IPS DF 4.7 (cell line): ENCODE measurements at regions not wholly inside any gene's neighbourhood (a gene's known extent, or its start where the extent isn't known, plus 50 kb on each side); places are given as distances from the start of the nearest gene placed in this dataset.

Experiments used
- DNase-seq: peaks from one replicate; pipeline ENCODE4 v3.0.0-alpha.2; 2013; ENCODE audit warnings: low spot score; ENCODE audit errors: extremely low read depth

- DNase-seq = no peak
Measured at GRCh38 chr9:2991292-2991691, 147.4 kb upstream of the PUM3 start.

DNA sequence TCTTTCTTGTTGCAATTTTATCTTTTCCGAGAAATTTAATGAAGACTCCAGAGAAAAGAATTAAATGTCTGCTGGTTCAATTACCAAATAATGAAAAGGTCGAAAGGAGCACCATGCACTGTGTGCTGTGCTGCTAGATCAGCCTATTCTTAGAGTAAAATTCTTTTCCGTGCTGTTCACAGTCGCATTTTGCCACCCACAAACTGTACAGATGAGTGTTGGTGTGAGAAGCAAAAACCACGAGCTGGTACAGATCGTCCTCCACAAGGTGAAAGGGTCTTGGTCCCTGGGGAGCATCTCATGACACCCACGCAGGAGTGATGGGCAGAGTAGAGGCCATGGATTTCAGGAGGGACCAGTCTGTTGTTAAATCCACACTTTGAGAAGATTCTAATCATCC lies 143.8 kb upstream of the PUM3 start:
- no peak for DNase-seq

GRCh38 chr9:2985343-2985742 lies 141.4 kb upstream of the PUM3 start:
- DNase-seq = no peak

- DNase-seq = no peak
Measured at GRCh38 chr9:2984491-2984890, 140.6 kb upstream of the PUM3 start.

DNA sequence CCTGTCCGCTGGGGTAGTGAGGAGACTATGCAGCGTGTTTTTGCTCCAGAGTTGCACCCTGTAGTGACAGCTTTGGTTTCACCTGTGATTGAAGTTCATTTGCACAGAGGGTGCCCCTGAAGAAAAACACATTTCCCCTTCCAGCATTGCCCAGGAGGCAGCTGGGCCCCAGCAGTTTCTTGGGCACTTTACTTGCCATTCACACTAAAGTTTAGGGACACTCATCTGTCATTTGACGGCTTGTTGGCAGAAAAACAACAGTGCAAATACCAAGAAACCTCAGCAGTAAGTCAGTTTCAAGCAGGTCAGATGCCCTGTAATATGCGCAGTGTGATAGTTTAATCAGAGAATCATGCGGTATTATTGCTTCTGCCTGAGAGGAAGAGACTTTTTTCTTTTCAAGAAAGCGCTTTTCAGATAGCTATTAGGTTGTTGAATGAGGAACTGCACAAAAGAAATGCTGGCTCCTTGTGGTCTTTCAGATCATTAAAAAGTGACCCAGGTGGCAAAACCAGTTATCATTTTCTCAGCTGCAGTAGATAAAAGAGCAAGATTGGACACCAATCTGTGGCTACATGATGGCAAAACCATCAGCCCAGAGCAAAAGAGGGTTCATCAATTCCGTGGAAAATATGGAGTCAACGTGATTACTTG lies 136.2 kb upstream of the PUM3 start:
- no peak for DNase-seq

- no peak for DNase-seq
Measured at GRCh38 chr9:2972475-2972874, 128.6 kb upstream of the PUM3 start.

GRCh38 chr9:2970864-2971263 lies 127.0 kb upstream of the PUM3 start:
- DNase-seq = no peak

GRCh38 chr9:2967766-2968165 lies 123.9 kb upstream of the PUM3 start:
- DNase-seq = no peak

GRCh38 chr9:2966565-2967300 lies 122.8 kb upstream of the PUM3 start:
- no peak for DNase-seq

DNA sequence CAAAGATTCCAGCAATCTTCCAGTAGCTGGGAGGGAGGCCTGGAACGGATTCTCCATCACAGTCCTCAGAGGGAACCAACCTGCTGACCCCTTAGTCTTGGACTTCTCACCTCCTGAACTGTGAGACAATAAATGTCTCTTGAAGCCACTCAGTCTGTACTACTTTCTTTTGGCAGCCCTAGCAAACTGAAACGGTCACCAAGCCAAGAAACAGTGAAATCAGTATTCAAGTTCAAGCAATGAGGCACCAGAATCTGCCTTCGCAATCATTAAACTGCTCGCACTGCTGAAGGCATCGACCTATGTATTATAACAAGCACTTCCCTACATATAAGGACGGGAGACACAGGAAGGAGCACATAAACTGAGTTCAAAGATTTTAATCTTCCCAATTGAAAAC lies 120.6 kb upstream of the PUM3 start:
- DNase-seq = no peak

DNA sequence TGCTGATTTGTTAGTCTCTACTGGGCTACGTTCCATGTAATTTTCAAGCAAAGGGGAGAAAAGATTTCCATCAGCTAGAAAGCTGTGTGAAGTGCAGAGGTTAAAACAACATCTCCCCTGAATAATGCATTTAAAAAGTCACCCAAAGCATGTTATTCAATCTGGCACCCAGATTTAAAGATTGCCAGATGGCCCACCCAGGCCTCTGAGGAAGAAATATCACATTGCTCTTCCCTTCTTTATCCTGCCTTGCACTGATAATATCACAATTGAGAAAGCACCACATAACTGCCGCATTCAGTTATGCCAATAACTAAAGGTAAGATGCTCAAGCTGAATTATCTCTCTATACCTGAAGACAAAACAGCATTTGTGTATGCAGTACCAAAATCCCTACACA lies 119.4 kb upstream of the PUM3 start:
- no peak for DNase-seq

GRCh38 chr9:2962471-2963172 lies 118.7 kb upstream of the PUM3 start:
- DNase-seq = no peak

GRCh38 chr9:2958219-2958618 lies 114.3 kb upstream of the PUM3 start:
- DNase-seq = no peak

DNA sequence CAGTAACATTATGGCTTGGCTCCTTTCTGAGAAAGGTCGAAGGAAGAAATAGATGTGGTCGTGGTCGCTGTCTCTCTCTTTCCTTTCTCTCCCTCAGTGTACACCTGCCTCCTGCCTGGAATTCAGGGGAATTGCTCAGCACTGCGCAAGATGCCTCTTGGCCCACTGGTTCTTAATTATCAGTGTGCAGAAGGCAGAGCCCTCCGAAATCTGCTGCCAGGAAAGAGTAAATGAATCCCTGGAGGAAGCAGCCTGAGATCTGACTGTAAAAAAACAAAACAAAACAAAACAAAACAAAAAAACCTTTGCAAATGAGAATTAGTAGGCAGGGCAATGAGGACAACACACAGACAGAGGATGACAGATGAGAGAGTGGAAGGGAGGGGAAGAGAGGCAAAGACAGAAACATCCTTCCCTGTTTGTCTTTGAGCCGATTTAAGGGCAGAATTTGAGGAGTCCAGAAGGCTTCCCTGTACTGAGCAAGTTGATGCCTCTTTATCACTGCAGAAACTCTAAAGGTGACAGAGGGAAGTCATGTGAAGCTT lies 113.8 kb upstream of the PUM3 start:
- DNase-seq = no peak

- no peak for DNase-seq
Measured at GRCh38 chr9:2955575-2955974, 111.7 kb upstream of the PUM3 start.

- no peak for DNase-seq
Measured at GRCh38 chr9:2939368-2939767, 95.5 kb upstream of the PUM3 start.

- no peak for DNase-seq
Measured at GRCh38 chr9:2936221-2936620, 92.3 kb upstream of the PUM3 start.

GRCh38 chr9:2934883-2935282 lies 91.0 kb upstream of the PUM3 start:
- no peak for DNase-seq

DNA sequence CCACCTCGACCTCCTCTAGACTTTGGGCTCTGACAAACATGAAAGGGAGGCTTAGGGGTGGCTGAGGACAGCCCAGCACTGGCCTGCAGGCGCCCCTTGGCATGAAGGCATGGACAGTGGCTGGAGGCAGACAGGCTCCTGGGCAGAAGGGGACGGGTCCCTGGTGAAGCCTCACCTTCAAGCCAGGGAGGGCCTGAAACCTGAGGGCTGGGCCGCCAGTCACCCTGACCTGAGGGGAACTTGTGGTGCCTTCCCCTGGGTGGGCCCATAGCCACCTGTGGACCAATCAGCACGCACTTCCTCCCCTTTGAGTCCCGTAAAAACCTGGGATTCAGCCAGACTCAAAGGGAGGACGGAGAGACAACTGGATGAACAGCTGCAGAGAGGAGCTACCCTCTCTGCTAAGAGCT lies 90.4 kb upstream of the PUM3 start:
- DNase-seq = no peak

DNA sequence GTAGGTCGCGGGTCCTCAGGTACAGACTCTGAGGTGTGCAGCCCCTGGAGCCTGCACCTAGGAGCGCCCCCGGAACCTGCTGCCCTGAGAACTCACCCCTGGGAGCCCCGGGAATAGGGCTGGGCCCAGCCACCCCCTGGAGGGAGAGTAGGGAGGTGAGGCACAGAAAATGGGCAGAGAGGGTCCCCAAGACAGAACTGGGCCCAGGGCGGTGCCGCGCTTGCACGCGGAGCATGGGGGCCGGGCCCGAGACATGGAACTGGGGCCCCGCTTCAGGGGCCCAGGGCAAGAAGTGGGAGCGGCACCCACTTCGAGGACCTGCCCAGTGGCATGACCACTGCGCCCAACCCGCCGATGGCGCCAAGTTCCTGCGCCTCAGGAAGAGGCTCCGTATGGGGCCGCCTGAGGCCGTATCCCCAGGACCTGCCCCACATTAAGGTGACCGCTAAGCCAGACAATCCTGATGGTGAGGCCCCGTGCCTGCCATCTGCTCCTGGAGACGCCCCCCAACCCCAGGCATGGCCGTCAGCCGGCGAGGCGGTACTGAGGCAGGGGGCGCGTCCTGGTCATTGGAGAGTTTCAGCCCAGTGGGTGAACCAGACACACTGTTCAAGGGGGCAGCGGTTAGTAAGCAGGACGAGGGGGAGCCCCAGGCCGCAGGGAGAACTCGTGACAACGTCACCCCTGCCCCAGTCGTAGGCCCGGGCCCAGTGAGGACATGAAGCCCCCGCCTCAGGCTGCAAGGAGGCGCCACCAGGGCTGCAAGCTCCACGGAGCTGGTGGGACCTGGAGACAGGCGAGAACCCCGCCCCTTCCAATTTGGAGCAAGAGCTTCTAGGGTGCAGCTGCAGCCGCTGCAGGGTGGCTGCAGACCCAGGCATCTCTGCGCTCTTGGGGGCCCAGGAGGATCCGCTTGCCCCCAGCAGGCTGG lies 89.5 kb upstream of the PUM3 start:
- DNase-seq = no peak

- DNase-seq = no peak
Measured at GRCh38 chr9:2928411-2928810, 84.5 kb upstream of the PUM3 start.
